Testis (tissue), 2 donors: ENCODE measurements at regions not wholly inside any gene's neighbourhood (a gene's known extent, or its start where the extent isn't known, plus 50 kb on each side); places are given as distances from the start of the nearest gene placed in this dataset.

Experiments
- POLR2A ChIP-seq: fragments of 450-650 bp; IDR thresholded peaks from one replicate; pipeline ENCODE4 v1.6.1; 2017; ENCODE audit warnings: antibody characterized with exemption, mild to moderate bottlenecking, moderate library complexity
- TF ChIP-seq, protein P1 (sequence below), 3 experiments: fragments of 450-650 bp in 2 of 3; fragments of 200-600 bp in 1 of 3; sonication (generic) in 1 of 3; IDR thresholded peaks; one replicate each; pipeline ENCODE4 v1.5.1; 2016 to 2019; ENCODE audit warnings: antibody characterized with exemption in 3 of 3, mild to moderate bottlenecking in 2 of 3, moderate library complexity in 1 of 3

DNA sequence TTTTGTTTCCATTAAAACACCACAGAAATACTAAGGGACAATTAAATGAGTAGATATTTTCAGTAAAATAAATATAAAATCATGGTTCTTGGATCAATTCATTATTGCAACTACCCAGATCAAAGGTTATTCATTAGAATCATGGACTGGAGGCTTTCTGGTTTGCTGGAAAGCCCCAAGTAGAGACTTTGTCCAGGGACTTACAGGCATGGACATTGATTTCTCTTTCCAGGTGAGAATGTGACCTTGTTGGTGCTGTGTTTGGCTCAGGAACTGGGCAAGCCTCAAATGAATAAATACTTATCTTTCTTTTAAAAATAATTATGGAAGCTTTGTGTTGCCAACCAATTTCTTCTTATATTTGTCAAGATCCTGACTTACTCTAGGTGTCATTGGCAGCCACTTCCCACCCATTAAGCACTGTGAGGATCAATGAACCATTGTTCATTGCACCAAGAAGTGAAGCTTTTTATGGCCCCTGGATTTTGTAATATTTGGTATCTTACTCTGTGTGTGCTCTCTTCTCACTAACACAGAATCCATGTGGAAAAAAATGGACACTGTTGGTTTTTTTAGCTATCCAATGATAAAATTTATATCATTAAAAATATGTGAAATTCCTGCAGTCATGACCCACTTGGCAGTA, 205.8 kb upstream of the NRXN1 start:
- TF ChIP-seq, protein P1, sequence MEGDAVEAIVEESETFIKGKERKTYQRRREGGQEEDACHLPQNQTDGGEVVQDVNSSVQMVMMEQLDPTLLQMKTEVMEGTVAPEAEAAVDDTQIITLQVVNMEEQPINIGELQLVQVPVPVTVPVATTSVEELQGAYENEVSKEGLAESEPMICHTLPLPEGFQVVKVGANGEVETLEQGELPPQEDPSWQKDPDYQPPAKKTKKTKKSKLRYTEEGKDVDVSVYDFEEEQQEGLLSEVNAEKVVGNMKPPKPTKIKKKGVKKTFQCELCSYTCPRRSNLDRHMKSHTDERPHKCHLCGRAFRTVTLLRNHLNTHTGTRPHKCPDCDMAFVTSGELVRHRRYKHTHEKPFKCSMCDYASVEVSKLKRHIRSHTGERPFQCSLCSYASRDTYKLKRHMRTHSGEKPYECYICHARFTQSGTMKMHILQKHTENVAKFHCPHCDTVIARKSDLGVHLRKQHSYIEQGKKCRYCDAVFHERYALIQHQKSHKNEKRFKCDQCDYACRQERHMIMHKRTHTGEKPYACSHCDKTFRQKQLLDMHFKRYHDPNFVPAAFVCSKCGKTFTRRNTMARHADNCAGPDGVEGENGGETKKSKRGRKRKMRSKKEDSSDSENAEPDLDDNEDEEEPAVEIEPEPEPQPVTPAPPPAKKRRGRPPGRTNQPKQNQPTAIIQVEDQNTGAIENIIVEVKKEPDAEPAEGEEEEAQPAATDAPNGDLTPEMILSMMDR (IDR thresholded peaks at IDR 0.05) = no peak
- no peak for TF ChIP-seq POLR2A
